NCI-H1694 (cell line): ENCODE measurements at regions not wholly inside any gene's neighbourhood (a gene's known extent, or its start where the extent isn't known, plus 50 kb on each side); places are given as distances from the start of the nearest gene placed in this dataset.

Experiments used
- DNase-seq: peaks from one replicate; lab custom pipeline; 2025; lab: John Stamatoyannopoulos, UW

DNA sequence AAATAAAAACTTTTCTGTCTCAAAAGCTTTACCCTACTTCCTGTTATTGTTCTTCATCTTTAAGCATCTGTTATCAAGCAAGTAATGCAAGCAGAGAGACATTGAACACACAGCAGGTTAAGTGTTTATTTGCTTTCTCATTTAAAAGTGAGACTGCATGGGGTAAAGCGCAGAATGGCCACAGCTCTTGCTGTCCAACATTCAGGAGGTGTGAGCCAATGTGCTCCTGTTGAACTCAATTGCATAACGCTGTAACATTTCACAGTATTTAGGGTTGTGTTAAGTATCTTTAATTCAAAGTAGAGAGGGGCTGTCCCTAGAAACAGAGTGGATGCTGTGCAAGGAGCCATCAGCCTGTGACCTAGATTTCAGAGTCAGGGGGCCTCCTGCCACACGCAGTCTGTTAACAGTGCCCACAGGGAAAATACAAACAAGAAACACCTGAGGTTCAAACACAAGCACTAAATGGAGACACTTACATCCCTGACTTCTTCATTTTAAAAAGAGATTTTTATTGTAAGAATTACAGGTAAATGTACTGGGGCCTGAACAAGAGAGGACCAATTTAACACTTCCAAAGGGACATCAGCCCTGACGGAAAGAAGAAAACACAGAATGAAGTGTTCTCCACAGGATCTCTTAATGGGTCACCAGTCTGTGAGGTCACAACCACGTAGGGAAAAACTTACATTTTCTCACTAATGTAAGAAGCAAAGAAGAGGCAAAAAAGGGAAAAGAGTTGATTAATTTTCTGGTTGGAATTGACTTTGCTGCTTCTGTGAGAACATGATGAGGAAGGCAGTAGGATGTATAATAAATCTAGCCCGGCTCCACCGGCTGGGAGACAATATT is 815.1 kb downstream of the VGLL3 start:
- DNase-seq = no peak

DNA sequence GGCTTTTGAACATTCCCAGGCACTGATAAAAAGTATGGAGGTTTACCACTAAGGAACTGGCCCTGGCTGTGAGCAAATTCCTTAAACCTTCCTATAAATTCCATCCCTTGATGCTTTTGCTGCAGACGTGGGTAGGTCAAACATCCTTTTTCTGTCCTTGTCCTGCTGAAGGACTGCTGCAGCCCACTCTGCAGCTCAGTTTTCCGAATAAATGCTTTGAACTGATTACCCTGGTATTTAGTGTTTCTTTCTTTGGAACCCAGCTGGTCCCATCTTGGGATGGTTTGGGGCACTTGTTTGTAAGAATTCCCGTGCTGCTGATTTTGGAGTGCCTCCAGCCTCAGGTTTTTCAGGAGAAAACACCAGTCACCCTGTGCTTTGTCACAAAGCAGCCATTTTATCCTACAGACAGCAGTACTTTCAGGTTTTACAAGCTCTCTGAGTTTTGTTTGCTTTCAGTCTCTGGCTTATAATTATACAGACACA is 815.9 kb downstream of the VGLL3 start:
- no peak for DNase-seq

DNA sequence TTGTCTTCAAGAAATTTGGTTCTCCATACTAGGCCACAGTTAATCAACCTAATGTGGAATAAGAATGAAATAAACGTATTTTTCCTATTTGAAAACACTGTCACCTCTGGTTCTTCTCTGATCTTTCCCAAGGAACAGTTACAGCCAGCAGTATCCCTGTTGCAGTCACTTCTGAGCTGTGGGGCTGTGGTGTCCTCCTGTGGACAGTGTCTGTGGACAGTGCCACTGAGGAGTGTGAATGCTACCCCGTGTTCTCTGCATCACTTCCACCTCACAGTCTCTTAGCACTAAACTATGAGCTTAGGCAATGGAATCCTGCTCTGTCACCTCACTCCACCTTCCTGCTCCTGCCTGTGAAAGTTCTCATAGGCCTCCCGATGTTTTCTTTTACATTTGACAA is 817.5 kb downstream of the VGLL3 start:
- DNase-seq = no peak

DNA sequence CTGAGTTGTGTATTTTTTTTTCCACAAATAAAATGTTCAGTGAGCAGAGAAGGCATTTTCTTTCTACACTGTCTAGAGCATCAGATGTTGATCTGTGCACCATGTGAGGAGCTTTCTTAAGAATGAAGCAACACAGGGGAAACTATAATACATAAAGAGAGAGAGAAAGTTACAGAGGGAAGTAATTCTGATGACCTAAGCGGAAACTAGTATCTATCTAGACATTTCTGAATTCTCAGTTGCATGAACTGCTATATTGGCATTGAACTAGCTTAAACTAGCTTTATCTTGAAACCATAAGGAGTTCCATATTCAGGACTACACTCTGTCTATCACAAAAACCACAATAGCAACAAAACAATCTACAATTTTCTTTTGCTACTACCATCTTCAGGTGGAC is 822.4 kb downstream of the VGLL3 start:
- no peak for DNase-seq

DNA sequence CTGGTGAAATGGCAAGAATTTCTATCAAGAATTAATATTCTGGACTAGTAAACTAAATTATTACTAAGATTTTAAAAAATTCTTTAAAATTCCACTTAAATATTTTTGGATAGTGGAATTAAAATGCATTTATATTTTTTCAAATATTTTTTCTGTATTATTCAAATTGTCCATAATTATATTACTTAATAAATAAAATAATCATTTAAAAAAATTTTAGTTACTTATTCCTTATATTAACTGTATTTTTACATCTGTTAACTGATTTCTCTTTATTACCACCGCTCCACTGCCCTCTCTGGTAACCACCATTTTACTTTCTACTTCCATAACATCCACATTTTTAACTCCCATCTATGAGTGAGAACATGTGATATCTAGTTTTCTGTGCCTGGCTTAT is 828.4 kb downstream of the VGLL3 start:
- no peak for DNase-seq

DNA sequence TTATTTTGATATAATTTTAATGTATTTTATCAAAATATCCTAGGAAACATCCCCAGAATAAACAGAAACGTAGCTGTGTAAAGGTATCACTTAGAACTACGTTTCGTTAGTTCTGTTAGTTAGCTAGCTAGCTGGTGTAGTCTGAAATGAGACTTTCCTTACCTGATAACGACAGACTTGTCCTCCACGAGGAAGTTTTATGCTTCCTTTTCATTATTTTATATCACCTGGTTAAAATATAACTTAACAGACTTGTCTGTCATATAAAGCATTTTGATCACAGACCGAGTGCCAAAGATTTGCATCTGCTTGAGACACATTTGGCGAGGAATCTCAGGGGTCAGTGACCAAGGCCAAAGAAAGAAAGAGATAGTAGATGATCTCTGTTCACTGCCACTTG is 829.5 kb downstream of the VGLL3 start:
- DNase-seq = no peak

DNA sequence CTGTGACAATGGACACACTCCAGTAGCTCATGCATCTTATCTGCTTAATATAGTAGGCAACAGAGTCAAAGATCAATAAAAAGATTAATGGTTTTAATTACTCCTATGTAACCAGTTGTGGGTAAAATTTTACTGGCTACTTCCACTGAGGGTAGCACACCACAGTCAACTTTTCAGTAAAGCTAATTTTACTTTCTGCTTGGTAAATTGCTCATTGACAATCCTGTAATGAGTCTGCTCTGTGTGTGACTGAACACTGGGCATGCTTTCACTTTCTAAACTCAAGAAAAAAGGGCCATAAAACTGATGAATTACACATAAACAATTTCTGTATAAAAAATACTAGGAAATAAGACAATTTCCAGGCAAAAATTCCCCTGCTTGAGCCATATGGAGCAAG is 838.3 kb downstream of the VGLL3 start:
- no peak for DNase-seq

DNA sequence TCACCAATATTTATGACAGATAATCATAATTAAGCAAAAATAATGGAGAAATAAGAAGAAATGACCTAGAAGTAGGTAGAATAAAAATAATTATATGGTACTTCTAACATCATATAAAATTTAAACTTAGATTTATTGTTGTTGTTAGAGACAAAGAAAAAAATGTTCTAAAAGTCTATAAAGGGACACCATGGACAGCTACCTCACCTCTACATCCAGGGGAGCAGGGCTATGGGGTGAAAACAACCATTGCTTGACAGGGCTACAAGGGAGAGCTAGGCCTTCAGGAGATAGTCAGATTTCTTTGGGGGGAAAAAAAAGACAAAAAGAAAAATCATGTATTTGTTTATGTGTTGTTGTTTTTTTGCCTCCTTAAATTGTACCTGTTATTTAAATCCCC is 841.9 kb downstream of the VGLL3 start:
- DNase-seq = no peak

DNA sequence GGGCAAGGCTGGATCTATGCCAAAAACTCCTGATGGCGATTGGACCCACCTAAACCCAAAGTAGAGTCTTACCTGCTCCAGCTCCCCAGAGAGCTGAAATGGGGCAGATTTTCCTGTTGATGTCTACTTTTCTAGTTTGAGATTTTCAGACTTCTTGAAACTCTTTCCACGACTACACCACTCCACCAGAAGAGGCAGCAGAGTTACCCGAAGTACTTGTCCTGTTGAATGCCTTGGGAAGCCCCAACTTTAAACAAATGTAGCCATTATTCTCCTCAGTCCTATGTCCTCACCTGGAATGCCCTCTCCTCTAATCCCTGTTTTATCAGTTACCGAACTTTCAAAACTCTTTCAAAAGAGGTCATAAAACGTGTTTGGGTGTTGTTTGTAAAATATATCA is 843.8 kb downstream of the VGLL3 start:
- no peak for DNase-seq

DNA sequence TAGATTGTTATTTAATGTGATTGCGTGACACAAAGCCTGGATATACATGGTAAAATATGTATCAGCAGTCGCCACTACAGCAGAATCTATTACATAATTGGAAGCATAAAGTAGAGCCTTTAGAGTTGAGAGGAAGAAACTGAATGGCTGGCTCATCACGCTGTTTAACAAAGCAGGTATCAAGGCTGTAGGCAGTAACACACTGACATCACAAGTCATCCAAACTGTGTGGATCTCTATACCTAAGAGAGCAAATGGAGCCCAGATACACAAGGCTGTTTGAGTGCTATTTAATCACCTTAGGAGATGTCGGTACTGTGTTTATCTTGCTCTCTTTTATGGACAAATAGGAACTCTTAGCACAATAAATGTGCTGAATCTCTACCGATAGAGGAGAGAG is 864.4 kb downstream of the VGLL3 start:
- DNase-seq = no peak
